ENCODE measurements at regions not wholly inside any gene's neighbourhood (a gene's known extent, or its start where the extent isn't known, plus 50 kb on each side); places are given as distances from the start of the nearest gene placed in this dataset.

- Histone ChIP-seq H3K27ac (no peak overlapping the region), H3K27me3 (no peaks in the 10 kb centered on the region), H3K9me3 (no peaks in the 10 kb centered on the region), H3K4me3 (no peak overlapping the region), H3K4me1 (peaks cover 0 to 8% (median 0%) of the 10 kb centered on the region in 4 donors), H3K36me3 (no peaks in the 10 kb centered on the region)
- TF ChIP-seq EP300 (IDR thresholded peaks at IDR 0.05) = no peak
- no peak for TF ChIP-seq POLR2AphosphoS5 (IDR thresholded peaks at IDR 0.05)
- TF ChIP-seq POLR2A (IDR thresholded peaks at IDR 0.05) = no peak
- TF ChIP-seq CTCF (IDR thresholded peaks at IDR 0.05) = no peak
- intact Hi-C loops (cut with DNase I) = no loop called here
- WGBS, 2 donors = 56 to 61% methylated on average over 3 of the region's 3 CpGs
- no peak for DNase-seq
Measured at GRCh38 chr13:60689076-60689475, 292.1 kb downstream of the TDRD3 start.

- 71 to 78% methylated on average over 5 of the region's 5 CpGs for WGBS, 2 donors
- TF ChIP-seq EP300 (IDR thresholded peaks at IDR 0.05) (no peak), CTCF (IDR thresholded peaks at IDR 0.05) (no peak), POLR2AphosphoS5 (IDR thresholded peaks at IDR 0.05) (no peak), POLR2A (IDR thresholded peaks at IDR 0.05) (no peak)
Measured at GRCh38 chr13:60679928-60680694, 283.1 kb downstream of the TDRD3 start.

GRCh38 chr13:60679131-60679530 lies 282.1 kb downstream of the TDRD3 start:
- WGBS, 2 donors = 93 to 95% methylated on average over 4 of the region's 4 CpGs
- TF ChIP-seq EP300 (IDR thresholded peaks at IDR 0.05) (no peak), POLR2AphosphoS5 (IDR thresholded peaks at IDR 0.05) (no peak), POLR2A (IDR thresholded peaks at IDR 0.05) (no peak), CTCF (IDR thresholded peaks at IDR 0.05) (no peak)
- Histone ChIP-seq H3K9me3 (no peaks in the 10 kb centered on the region), H3K4me3 (no peak overlapping the region), H3K27me3 (no peaks in the 10 kb centered on the region), H3K27ac (no peak overlapping the region), H3K36me3 (no peaks in the 10 kb centered on the region), H3K4me1 (no peaks in the 10 kb centered on the region)
- intact Hi-C loops (cut with DNase I) = no loop called here
- DNase-seq = no peak

More at GRCh38 chr13:60679928-60680694, 283.1 kb downstream of the TDRD3 start:
- no peak for DNase-seq
- intact Hi-C loops (cut with DNase I) = no loop called here
- H3K27me3 ChIP-seq = no peaks in the 10 kb centered on the region
- no peaks in the 10 kb centered on the region for H3K36me3 ChIP-seq
- no peaks in the 10 kb centered on the region for H3K4me1 ChIP-seq
- no peak overlapping the region for H3K4me3 ChIP-seq
- no peak overlapping the region for H3K27ac ChIP-seq
- no peaks in the 10 kb centered on the region for H3K9me3 ChIP-seq

GRCh38 chr13:60671386-60671785 lies 274.4 kb downstream of the TDRD3 start:
- Histone ChIP-seq H3K27ac (no peak overlapping the region), H3K27me3 (no peaks in the 10 kb centered on the region), H3K36me3 (no peaks in the 10 kb centered on the region), H3K9me3 (peaks cover 0 to 3% (median under 1%) of the 10 kb centered on the region in 4 donors), H3K4me1 (no peaks in the 10 kb centered on the region), H3K4me3 (no peak overlapping the region)
- intact Hi-C loops (cut with DNase I) = no loop called here
- TF ChIP-seq EP300 (IDR thresholded peaks at IDR 0.05) = no peak
- TF ChIP-seq POLR2A (IDR thresholded peaks at IDR 0.05) = no peak
- TF ChIP-seq CTCF (IDR thresholded peaks at IDR 0.05) = no peak
- TF ChIP-seq POLR2AphosphoS5 (IDR thresholded peaks at IDR 0.05) = no peak
- no peak for DNase-seq

GRCh38 chr13:60663788-60664187 lies 266.8 kb downstream of the TDRD3 start:
- Histone ChIP-seq H3K36me3 (no peaks in the 10 kb centered on the region), H3K27me3 (no peaks in the 10 kb centered on the region), H3K4me3 (no peak overlapping the region), H3K4me1 (no peaks in the 10 kb centered on the region), H3K27ac (no peak overlapping the region), H3K9me3 (no peaks in the 10 kb centered on the region)
- DNase-seq = no peak
- no peak for TF ChIP-seq EP300 (IDR thresholded peaks at IDR 0.05)
- TF ChIP-seq POLR2A (IDR thresholded peaks at IDR 0.05) = no peak
- TF ChIP-seq CTCF (IDR thresholded peaks at IDR 0.05) = no peak
- no peak for TF ChIP-seq POLR2AphosphoS5 (IDR thresholded peaks at IDR 0.05)
- intact Hi-C loops (cut with DNase I) = no loop called here
- WGBS, 2 donors = 84 to 90% methylated on average over 4 of the region's 4 CpGs
